ENCODE measurements at regions not wholly inside any gene's neighbourhood (a gene's known extent, or its start where the extent isn't known, plus 50 kb on each side); places are given as distances from the start of the nearest gene placed in this dataset.
"Not testable (repeated sequence)": the region's sequence is repeated elsewhere in the genome, so short reads cannot be mapped to it uniquely, and the experiment has no call there.

DNA sequence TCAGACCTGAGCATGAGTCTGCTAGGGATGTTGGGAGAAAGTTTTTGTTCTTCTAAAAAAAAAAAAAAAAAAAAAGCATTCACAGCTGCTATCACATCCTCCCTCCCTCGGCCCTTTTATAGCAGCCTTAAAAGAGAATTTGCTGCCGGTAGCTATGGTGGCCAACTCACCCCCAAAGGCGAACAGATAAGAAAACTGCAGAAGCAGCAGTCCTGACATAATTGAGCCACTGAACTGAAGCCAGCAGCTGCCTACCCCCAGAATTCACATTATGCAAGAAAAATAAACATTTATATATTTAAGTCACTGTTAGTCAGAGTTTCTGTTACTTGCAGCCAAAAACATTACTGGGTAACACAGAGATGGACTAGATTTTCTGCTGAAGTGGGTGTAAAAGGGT is 124.3 kb upstream of the SMARCA2 start:
- H3K9me3 ChIP-seq, result no peaks in the 10 kb centered on the region
- H3K9ac ChIP-seq (ENCODE audit: low read depth in 2 of 2, low read length in 2 of 2), result no peak overlapping the region
- DNase-seq, result no peak
- H3K27me3 ChIP-seq, result no peaks in the 10 kb centered on the region
- no peaks in the 10 kb centered on the region for H3K4me1 ChIP-seq
- no peak for TF ChIP-seq CTCF (IDR thresholded peaks at IDR 0.05)
- H3K27ac ChIP-seq, result no peak overlapping the region
- no peak overlapping the region for H3K4me3 ChIP-seq
- intact Hi-C loops (cut with DNase I), result no loop called here
- H3K36me3 ChIP-seq, result no peaks in the 10 kb centered on the region

- H3K9me3 ChIP-seq; intact Hi-C loops (cut with DNase I); H3K27me3 ChIP-seq; H3K4me1 ChIP-seq; H3K4me3 ChIP-seq; DNase-seq; H3K27ac ChIP-seq; H3K9ac ChIP-seq (ENCODE audit: low read depth in 2 of 2, low read length in 2 of 2); H3K36me3 ChIP-seq: not testable (repeated sequence)
Observed at GRCh38 chr9:1903080-1903704, 112.0 kb upstream of the SMARCA2 start.

- H3K4me1 ChIP-seq, result no peaks in the 10 kb centered on the region
- no peak for TF ChIP-seq CTCF (IDR thresholded peaks at IDR 0.05)
- no peak overlapping the region for H3K27ac ChIP-seq
- no peaks in the 10 kb centered on the region for H3K9me3 ChIP-seq
- no peak overlapping the region for H3K4me3 ChIP-seq
- no peaks in the 10 kb centered on the region for H3K36me3 ChIP-seq
- no peak for DNase-seq
- H3K9ac ChIP-seq (ENCODE audit: low read depth in 2 of 2, low read length in 2 of 2), result no peak overlapping the region
- intact Hi-C loops (cut with DNase I), result no loop called here
- no peaks in the 10 kb centered on the region for H3K27me3 ChIP-seq
Observed at GRCh38 chr9:1907465-1907864, 107.7 kb upstream of the SMARCA2 start.

DNA sequence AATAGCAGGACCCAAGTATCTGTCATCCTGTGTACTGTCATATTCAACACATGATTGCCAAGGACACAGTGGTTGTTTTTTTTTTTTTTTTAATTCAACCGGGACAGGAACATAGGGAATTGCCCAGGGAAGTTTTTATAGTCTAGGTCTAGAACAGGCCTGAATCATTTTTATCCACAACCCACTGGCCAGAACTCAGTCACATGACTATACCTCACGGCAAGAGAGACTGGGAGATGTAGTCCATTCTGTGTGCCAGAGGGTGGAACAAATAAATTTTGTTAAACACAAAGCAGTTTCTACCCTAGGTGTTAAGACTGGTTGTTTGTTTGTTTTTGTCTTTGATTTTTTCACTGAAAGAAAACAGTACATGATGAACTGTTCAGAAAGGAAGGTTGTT is 105.8 kb upstream of the SMARCA2 start:
- H3K9me3 ChIP-seq, result no peaks in the 10 kb centered on the region
- H3K4me3 ChIP-seq, result no peak overlapping the region
- no peaks in the 10 kb centered on the region for H3K36me3 ChIP-seq
- DNase-seq, result no peak
- no peak overlapping the region for H3K9ac ChIP-seq (ENCODE audit: low read depth in 2 of 2, low read length in 2 of 2)
- no peaks in the 10 kb centered on the region for H3K27me3 ChIP-seq
- H3K4me1 ChIP-seq, result no peaks in the 10 kb centered on the region
- no peak overlapping the region for H3K27ac ChIP-seq
- TF ChIP-seq CTCF (IDR thresholded peaks at IDR 0.05), result no peak
- intact Hi-C loops (cut with DNase I), result no loop called here

- H3K4me1 ChIP-seq, result no peaks in the 10 kb centered on the region
- no peak for TF ChIP-seq CTCF (IDR thresholded peaks at IDR 0.05)
- no peak overlapping the region for H3K4me3 ChIP-seq
- H3K9me3 ChIP-seq, result no peaks in the 10 kb centered on the region
- intact Hi-C loops (cut with DNase I), result no loop called here
- H3K27me3 ChIP-seq, result no peaks in the 10 kb centered on the region
- H3K9ac ChIP-seq (ENCODE audit: low read depth in 2 of 2, low read length in 2 of 2), result no peak overlapping the region
- no peak for DNase-seq
- H3K27ac ChIP-seq, result no peak overlapping the region
- no peaks in the 10 kb centered on the region for H3K36me3 ChIP-seq
Observed at GRCh38 chr9:1910269-1910811, 104.8 kb upstream of the SMARCA2 start.

DNA sequence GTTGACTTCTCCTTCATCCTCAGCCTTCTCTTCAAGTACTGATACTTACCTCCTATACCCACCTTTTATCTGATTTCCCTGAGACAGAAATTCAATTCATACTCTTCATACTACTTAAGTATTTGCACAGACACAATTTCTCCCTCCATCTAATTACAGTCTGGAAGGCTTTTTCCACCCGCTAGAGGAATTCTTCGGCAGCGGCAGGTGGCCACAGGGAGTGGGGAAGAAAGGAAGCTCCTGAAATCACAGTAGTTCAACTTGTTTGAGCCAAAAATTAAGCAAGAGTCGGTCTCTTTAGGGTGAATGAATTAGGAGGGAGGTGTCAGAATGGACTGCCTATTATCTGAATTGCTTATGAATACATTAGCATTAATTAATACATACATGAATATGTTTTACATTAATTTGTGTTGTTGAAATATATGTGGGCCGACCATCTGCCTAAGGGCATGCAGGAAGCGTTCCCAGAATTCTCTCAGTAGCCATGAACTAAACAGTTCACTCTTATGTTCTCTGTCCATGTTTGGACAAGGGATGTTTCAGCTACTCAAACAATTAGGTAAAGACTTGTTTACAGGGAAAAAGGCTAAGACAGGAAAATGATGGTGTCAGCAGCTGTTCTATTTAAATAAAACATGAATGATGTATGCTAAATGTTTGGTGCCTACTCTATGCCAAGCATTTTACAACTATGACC is 101.4 kb upstream of the SMARCA2 start:
- intact Hi-C loops (cut with DNase I), result no loop called here
- Histone ChIP-seq H3K27me3 (no peaks in the 10 kb centered on the region), H3K9me3 (no peaks in the 10 kb centered on the region), H3K4me3 (no peak overlapping the region), H3K9ac (ENCODE audit: low read depth in 2 of 2, low read length in 2 of 2) (no peak overlapping the region), H3K4me1 (no peaks in the 10 kb centered on the region), H3K27ac (no peak overlapping the region), H3K36me3 (no peaks in the 10 kb centered on the region)
- no peak for DNase-seq
- TF ChIP-seq CTCF (IDR thresholded peaks at IDR 0.05), result no peak

All from colonic mucosa (tissue), 4 donors.